GM19351 (cell line): ENCODE measurements at regions not wholly inside any gene's neighbourhood (a gene's known extent, or its start where the extent isn't known, plus 50 kb on each side); places are given as distances from the start of the nearest gene placed in this dataset.

Source experiments
- ATAC-seq: cut with Tn5 transposase; IDR thresholded peaks from one replicate; pipeline ENCODE4 v1.9.1; 2021; ENCODE audit warnings: mild to moderate bottlenecking, moderate library complexity; ENCODE audit not compliant: unreplicated experiment

DNA sequence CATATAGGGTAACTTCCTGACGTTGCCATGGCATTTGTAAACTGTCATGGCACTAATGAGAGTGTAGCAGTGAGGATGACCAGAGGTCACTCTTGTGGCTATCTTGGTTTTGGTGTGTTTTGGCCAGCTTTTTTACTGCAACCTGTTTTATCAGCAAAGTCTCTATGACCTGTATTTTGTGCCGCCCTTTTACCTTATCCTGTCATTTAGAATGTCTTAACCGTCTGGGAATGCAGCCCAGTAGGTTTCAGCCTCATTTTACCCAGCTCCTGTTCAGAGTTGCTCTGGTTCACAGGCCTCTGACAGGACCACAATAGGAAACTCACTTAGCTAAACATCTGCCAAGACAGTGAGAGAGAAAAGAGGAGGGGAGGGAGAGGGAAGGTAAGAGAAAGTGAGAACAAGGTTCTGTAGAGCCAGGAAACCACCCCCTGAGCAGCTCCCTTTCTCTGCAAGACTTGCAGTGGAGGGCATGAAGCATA is 64.8 kb upstream of the PLEKHG3 start:
- ATAC-seq = peak; percentile 48

GRCh38 chr14:64640839-64641238 is 63.4 kb upstream of the PLEKHG3 start:
- ATAC-seq = no peak

DNA sequence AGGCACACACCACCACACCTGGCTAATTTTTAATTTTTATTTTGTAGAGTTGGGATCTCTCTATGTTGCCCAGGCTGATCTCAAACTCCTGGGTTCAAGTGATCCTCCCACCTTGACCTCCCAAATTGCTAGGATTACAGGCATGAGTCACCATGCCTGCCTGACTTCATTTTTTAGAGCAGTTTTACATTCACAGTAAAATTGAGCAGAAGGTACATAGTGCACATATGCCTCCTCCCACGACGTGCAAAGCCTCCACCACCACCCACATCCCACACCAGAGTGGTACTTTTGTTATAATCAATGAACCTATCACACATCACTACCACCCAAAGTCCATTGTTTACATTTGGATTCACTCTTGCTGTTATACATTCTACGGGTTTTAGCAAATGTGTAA is 62.5 kb upstream of the PLEKHG3 start:
- ATAC-seq = no peak

- no peak for ATAC-seq
These were observed 60.5 kb upstream of the PLEKHG3 start for GRCh38 chr14:64643709-64644108.

DNA sequence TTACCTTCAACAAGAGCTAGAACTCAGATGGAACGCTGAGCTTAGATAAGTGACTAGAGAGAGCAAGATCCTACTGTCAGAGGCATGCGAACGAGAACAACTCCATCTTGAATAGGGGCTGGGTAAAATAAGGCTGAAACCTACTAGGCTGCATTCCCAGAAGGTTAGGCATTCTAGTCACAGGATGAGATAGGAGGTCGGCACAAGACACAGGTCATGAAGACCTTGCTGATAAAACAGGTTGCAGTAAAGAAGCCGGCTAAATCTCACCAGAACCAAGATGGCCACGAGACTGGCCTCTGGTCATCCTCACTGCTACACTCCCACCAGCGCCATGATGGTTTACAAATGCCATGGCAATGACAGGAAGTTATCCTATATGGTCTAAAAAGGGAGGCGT is 59.6 kb upstream of the PLEKHG3 start:
- no peak for ATAC-seq

DNA sequence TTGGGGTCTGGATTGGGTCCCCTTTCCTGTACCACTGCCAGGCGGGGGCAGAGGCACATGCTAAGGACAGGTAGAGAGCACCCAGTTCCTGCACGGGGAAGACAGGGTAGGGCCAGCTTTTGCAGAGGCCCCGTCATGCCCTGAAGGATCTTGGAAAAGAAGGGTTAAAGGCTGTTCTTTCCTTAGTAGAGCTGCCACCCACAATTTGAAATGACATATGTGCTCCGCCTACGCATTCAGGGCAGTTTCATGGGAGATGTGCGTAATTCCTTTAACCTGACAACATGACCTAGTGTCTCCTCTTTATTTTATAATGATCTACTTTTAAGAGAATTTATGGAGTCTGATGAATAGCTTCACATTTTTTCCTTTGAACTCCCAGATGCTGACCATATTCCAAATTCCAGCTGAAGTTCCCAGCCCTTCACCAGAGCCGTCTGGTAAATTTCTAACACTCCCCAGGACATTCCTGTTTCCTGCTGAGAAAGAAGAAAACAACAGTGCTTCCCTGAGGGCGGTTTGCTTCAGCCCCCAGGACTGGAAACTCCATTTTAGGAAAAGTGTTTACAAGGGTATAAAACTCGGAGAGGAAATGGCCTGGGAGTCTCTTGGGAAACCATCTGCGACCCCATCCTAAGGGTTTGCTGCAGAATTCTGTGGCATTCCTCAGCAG is 58.9 kb upstream of the PLEKHG3 start:
- ATAC-seq = no peak

DNA sequence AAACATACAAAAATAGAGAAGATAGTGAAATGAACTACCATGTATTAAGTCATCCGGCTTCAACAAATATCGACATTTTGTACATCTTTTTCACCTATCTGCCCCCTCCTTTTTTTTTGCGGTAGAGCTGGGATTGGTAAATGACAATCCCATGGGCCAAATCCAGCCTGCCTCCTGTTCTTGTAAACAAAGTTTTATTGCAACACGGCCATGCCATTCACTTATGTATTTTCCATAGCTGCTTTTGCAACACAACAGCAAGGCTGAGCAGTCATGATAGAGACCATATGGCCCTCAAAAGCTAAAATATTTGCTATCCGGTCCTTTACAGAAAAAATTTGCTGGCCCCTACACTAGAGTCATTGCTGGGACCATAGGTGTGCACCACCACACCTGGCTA is 58.1 kb upstream of the PLEKHG3 start:
- ATAC-seq = no peak

- ATAC-seq = no peak
These were observed 54.7 kb upstream of the PLEKHG3 start for GRCh38 chr14:64649383-64649998.

- ATAC-seq = no peak
These were observed 50.4 kb upstream of the PLEKHG3 start for GRCh38 chr14:64653900-64654245.

DNA sequence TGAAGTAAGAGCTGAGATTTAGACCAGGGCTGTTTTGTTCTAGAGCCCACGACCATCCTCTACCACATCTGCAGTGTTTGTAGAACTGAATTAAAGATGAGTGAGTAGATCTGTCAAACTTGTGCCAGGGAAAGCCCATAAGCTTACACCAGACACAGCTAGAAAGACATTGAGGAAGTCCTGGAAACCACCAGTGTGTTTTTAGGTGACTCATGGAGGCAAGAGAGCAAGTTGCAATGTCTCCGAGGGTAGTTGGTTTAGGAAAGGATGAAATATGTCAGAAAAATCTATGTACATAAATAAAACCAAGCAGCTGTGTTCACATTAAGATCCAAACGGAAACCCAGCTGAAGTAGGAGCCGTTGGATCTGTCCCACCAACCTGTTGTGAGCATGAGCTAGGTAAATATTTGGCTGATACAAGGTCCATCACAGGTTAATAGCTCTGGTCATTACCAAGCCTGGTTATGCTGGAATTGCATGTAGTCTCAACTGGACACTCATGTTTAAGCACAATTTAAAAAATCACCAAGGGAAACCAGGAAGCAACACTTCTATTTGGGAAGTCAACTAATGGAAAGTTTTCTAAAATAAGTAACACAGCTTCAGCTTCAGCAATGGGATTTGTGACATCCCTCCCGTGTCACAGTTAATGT is 49.9 kb upstream of the PLEKHG3 start:
- ATAC-seq = no peak
